DMS53 (cell line): ENCODE measurements at regions not wholly inside any gene's neighbourhood (a gene's known extent, or its start where the extent isn't known, plus 50 kb on each side); places are given as distances from the start of the nearest gene placed in this dataset.

Experiments
- DNase-seq: peaks from one replicate; lab custom pipeline; 2025; lab: John Stamatoyannopoulos, UW

- no peak for DNase-seq
Observed at GRCh38 chr5:68480335-68480940, 264.9 kb downstream of the PIK3R1 start.

- DNase-seq = no peak
Observed at GRCh38 chr5:68482199-68482598, 266.6 kb downstream of the PIK3R1 start.

GRCh38 chr5:68484307-68485068, 268.9 kb downstream of the PIK3R1 start:
- DNase-seq = no peak

- no peak for DNase-seq
Observed at GRCh38 chr5:68489556-68489955, 274.0 kb downstream of the PIK3R1 start.

GRCh38 chr5:68490406-68490805, 274.9 kb downstream of the PIK3R1 start:
- DNase-seq = no peak

GRCh38 chr5:68494771-68495170, 279.2 kb downstream of the PIK3R1 start:
- DNase-seq = no peak

- DNase-seq = no peak
Observed at GRCh38 chr5:68499987-68500386, 284.4 kb downstream of the PIK3R1 start.

GRCh38 chr5:68500813-68501212, 285.3 kb downstream of the PIK3R1 start:
- DNase-seq = no peak

- DNase-seq = no peak
Observed at GRCh38 chr5:68502531-68502930, 287.0 kb downstream of the PIK3R1 start.

GRCh38 chr5:68504306-68504705, 288.8 kb downstream of the PIK3R1 start:
- DNase-seq = no peak

GRCh38 chr5:68505917-68506860, 290.6 kb downstream of the PIK3R1 start:
- peak; percentile 66 for DNase-seq

GRCh38 chr5:68515514-68515913, 300.0 kb downstream of the PIK3R1 start:
- peak; percentile 49 for DNase-seq

GRCh38 chr5:68518286-68518685, 302.7 kb downstream of the PIK3R1 start:
- no peak for DNase-seq

- DNase-seq = no peak
Observed at GRCh38 chr5:68519143-68519542, 303.6 kb downstream of the PIK3R1 start.

- no peak for DNase-seq
Observed at GRCh38 chr5:68521776-68522175, 306.2 kb downstream of the PIK3R1 start.

- no peak for DNase-seq
Observed at GRCh38 chr5:68522863-68523262, 307.3 kb downstream of the PIK3R1 start.

GRCh38 chr5:68528821-68529273, 313.3 kb downstream of the PIK3R1 start:
- peak; percentile 89 for DNase-seq

- DNase-seq = no peak
Observed at GRCh38 chr5:68529581-68529980, 314.0 kb downstream of the PIK3R1 start.

GRCh38 chr5:68531970-68532369, 316.4 kb downstream of the PIK3R1 start:
- no peak for DNase-seq

- DNase-seq = no peak
Observed at GRCh38 chr5:68533051-68533450, 317.5 kb downstream of the PIK3R1 start.

- peak; percentile 79 for DNase-seq
Observed at GRCh38 chr5:68533571-68534084, 318.1 kb downstream of the PIK3R1 start.
